A549 (cell line): ENCODE measurements at regions not wholly inside any gene's neighbourhood (a gene's known extent, or its start where the extent isn't known, plus 50 kb on each side); places are given as distances from the start of the nearest gene placed in this dataset.

Experiments
- CBX8 ChIP-seq: fragments of 200-600 bp; sonication (generic); IDR thresholded peaks from 2 replicates; pipeline ENCODE4 v1.6.1; 2016
- CEBPB ChIP-seq, 2 experiments: fragments of >200 bp in 1 of 2; sonication (Bioruptor Twin) in 1 of 2; formaldehyde crosslinking in 1 of 2; IDR thresholded peaks; 2 replicates each; pipeline ENCODE4 v1.6.1; 2012 to 2016
- MYC ChIP-seq: IDR thresholded peaks from 2 replicates; pipeline ENCODE4 v1.6.1; 2012; ENCODE audit warnings: mild to moderate bottlenecking, inconsistent platforms, low read length, improper control_type of control experiment, borderline replicate concordance
- POLR2A ChIP-seq: IDR thresholded peaks from 2 replicates; pipeline ENCODE4 v1.6.1; 2012; ENCODE audit warnings: mild to moderate bottlenecking, low read length
- RNF2 ChIP-seq: fragments of 200-600 bp; sonication (generic); IDR thresholded peaks from 2 replicates; pipeline ENCODE4 v1.6.1; 2016; ENCODE audit warnings: low read depth, mild to moderate bottlenecking, antibody characterized with exemption, moderate library complexity, borderline replicate concordance

DNA sequence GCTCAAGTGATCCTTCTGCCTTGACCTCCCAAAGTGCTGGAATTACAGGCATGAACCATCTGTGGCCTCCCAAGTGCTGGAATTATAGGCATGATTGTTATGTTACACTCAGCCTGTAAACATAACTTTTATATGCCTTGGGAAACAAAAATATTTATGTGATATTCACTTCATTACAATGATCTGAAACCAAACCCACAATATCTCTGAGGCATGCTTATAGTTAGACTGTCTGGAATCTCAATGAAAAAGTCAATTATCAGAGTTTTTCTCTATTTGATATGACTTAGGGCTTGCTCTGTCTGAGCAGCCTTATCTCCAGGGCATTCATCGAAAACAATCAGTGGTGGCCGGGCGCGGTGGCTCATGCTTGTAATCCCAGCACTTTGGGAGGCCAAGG, 195.3 kb upstream of the MYO3A start:
- TF ChIP-seq RNF2 (no peak), POLR2A (no peak), CBX8 (no peak), MYC (no peak), CEBPB (IDR thresholded peaks at IDR 0.05) (no peak)
